K562 (cell line): ENCODE measurements at regions not wholly inside any gene's neighbourhood (a gene's known extent, or its start where the extent isn't known, plus 50 kb on each side); places are given as distances from the start of the nearest gene placed in this dataset.

ENCODE experiments used
- ATAC-seq: fragments of 200-7000 bp; cut with Tn5 transposase; 3 replicates; pipeline ENCODE4 v1.9.1; 2020; ENCODE audit warnings: moderate library complexity
- BruUV-seq: library from RNA; stranded (reverse); fragments of 400-500 nt; replicated peaks from 2 replicates; lab custom pipeline; 2021; lab: Mats Ljungman, UMichigan
- CTCF ChIA-PET: fragments of 300-600 bp; formaldehyde crosslinking; extraction: SDS; loops from one replicate; lab custom pipeline; 2021; ENCODE audit warnings: low intra/inter-chr PET ratio; lab: Yijun Ruan, JAX
- POLR2A ChIA-PET: fragments of 300-600, 350-650 bp; sonication (Branson Sonifier 250); formaldehyde crosslinking; extraction: SDS; loops from one replicate; lab custom pipeline; 2021; ENCODE audit warnings: antibody characterized with exemption, inconsistent platforms; lab: Yijun Ruan, JAX
- DNase-seq, 4 experiments: peaks; one replicate each; pipeline versions ENCODE4 v3.0.0 to v3.0.0-alpha.2; 2011 to 2018; ENCODE audit warnings: low spot score in 3 of 4, mixed read lengths in 3 of 4; ENCODE audit errors: extremely low read depth in 1 of 4
- FAIRE-seq: peaks from 2 replicates; lab custom pipeline; 2011; peaks lifted over from hg19 to GRCh38; lab: Jason Lieb, UNC
- H2AFZ ChIP-seq: 2 replicates; pipeline ENCODE4 v1.6.0; 2011; ENCODE audit warnings: low read depth, low read length, control low read depth, inconsistent platforms
- H3K27ac ChIP-seq: fragments of 200-600 bp; 3 replicates; pipeline ENCODE4 v1.8.0; 2011; ENCODE audit warnings: low read depth, mild to moderate bottlenecking, control low read depth, inconsistent platforms, low read length, moderate library complexity, mixed read lengths; ENCODE audit errors: extremely low read depth
- H3K27me3 ChIP-seq, 2 experiments: fragments of 300-600 bp in 1 of 2; 2 replicates in 1 of 2; 3 replicates in 1 of 2; pipeline versions ENCODE4 v1.6.0 to v1.8.0; 2011; ENCODE audit warnings: inconsistent platforms in 2 of 2, low read length in 2 of 2, mild to moderate bottlenecking in 1 of 2, mixed read lengths in 1 of 2, moderate library complexity in 1 of 2; ENCODE audit not compliant: control insufficient read depth in 2 of 2, insufficient read depth in 2 of 2
- H3K36me3 ChIP-seq: fragments of 300-600 bp; 3 replicates; pipeline ENCODE4 v1.8.0; 2011; ENCODE audit warnings: mild to moderate bottlenecking, low read length, inconsistent platforms; ENCODE audit not compliant: control insufficient read depth, insufficient read depth
- H3K4me1 ChIP-seq, 2 experiments: fragments of 200-600 bp in 1 of 2; replicated peaks in 1 of 2; 2 replicates in 1 of 2; 3 replicates in 1 of 2; pipeline versions ENCODE4 v1.5.1 to v1.8.0; 2011; ENCODE audit warnings: inconsistent platforms in 2 of 2, low read length in 2 of 2, mild to moderate bottlenecking in 1 of 2, mixed read lengths in 1 of 2, moderate library complexity in 1 of 2; ENCODE audit not compliant: control insufficient read depth in 2 of 2, insufficient read depth in 2 of 2
- H3K4me2 ChIP-seq: 2 replicates; pipeline ENCODE4 v1.6.1; 2011; ENCODE audit warnings: low read length, control low read depth, inconsistent platforms, mixed read lengths; ENCODE audit not compliant: insufficient read depth
- H3K4me3 ChIP-seq: fragments of 200-600 bp; sonication (generic), shearing (Covaris generic); 2 replicates; pipeline ENCODE4 v1.5.1; 2016; ENCODE audit warnings: control low read depth, inconsistent platforms
- H3K79me2 ChIP-seq: fragments of 200-600 bp; 3 replicates; pipeline ENCODE4 v1.8.0; 2011; ENCODE audit warnings: low read length, inconsistent platforms; ENCODE audit not compliant: control insufficient read depth, insufficient read depth
- H3K9ac ChIP-seq, 2 experiments: 2 replicates each; pipeline versions ENCODE4 v1.6.0 to v1.6.1; 2011; ENCODE audit warnings: low read depth in 2 of 2, low read length in 2 of 2, control low read depth in 1 of 2, inconsistent platforms in 1 of 2, mild to moderate bottlenecking in 1 of 2, mixed read lengths in 1 of 2; ENCODE audit not compliant: insufficient read depth in 1 of 2
- H3K9me1 ChIP-seq: one replicate; pipeline ENCODE4 v1.6.0; 2011; ENCODE audit warnings: inconsistent platforms, mild to moderate bottlenecking, low read length, moderate library complexity; ENCODE audit not compliant: control insufficient read depth, insufficient read depth
- H3K9me3 ChIP-seq: replicated peaks from 2 replicates; pipeline ENCODE4 v1.5.1; 2011; ENCODE audit warnings: low read depth, low read length, inconsistent platforms; ENCODE audit not compliant: control insufficient read depth, insufficient read depth
- H4K20me1 ChIP-seq: replicated peaks from 2 replicates; pipeline ENCODE4 v1.6.1; 2011; ENCODE audit warnings: low read length, inconsistent platforms, mixed read lengths; ENCODE audit not compliant: control insufficient read depth, insufficient read depth
- GATA2 ChIP-seq: sonication (generic); formaldehyde crosslinking; IDR thresholded peaks from 2 replicates; pipeline ENCODE4 v1.4.0; 2020; ENCODE audit warnings: mild to moderate bottlenecking, missing genetic modification reagents
- L3MBTL2 ChIP-seq: fragments of 450-650 bp; IDR thresholded peaks from 2 replicates; pipeline ENCODE4 v1.6.1; 2016; ENCODE audit warnings: mild to moderate bottlenecking, moderate library complexity
- NFE2L1 ChIP-seq: fragments of 450-650 bp; IDR thresholded peaks from 2 replicates; pipeline ENCODE4 v1.6.1; 2016; ENCODE audit warnings: missing genetic modification characterization, low read depth, mild to moderate bottlenecking, missing compliant biosample characterization, moderate library complexity, borderline replicate concordance
- NONO ChIP-seq, 2 experiments: fragments of 200-400 bp in 1 of 2; fragments of 450-650 bp in 1 of 2; formaldehyde crosslinking in 1 of 2; IDR thresholded peaks; 2 replicates each; pipeline ENCODE4 v1.6.1; 2017; ENCODE audit warnings: low read depth in 2 of 2, mild to moderate bottlenecking in 2 of 2, moderate library complexity in 2 of 2, low read length in 1 of 2
- PHB2 ChIP-seq: fragments of 450-650 bp; IDR thresholded peaks from 2 replicates; pipeline ENCODE4 v1.6.1; 2017; ENCODE audit warnings: low read depth
- SNIP1 ChIP-seq: fragments of 450-650 bp; IDR thresholded peaks from 2 replicates; pipeline ENCODE4 v1.7.1; 2017; ENCODE audit warnings: low read depth, mild to moderate bottlenecking
- TOE1 ChIP-seq, 2 experiments: fragments of 450-650 bp in 1 of 2; sonication (generic) in 1 of 2; formaldehyde crosslinking in 1 of 2; IDR thresholded peaks; 2 replicates each; pipeline versions ENCODE4 v1.7.1 to v1.8.0; 2016 to 2022; ENCODE audit warnings: borderline replicate concordance in 2 of 2, mild to moderate bottlenecking in 2 of 2, antibody characterized with exemption in 1 of 2, inconsistent platforms in 1 of 2, low read depth in 1 of 2, missing genetic modification reagents in 1 of 2, moderate library complexity in 1 of 2
- ZNF217 ChIP-seq: sonication (generic); formaldehyde crosslinking; IDR thresholded peaks from 2 replicates; pipeline ENCODE4 v1.8.0; 2022; ENCODE audit warnings: mild to moderate bottlenecking, missing genetic modification reagents
- ZNF23 ChIP-seq: fragments of 250-450 bp; sonication (Bioruptor Pico); IDR thresholded peaks from 2 replicates; pipeline ENCODE4 v1.4.0; 2020; ENCODE audit warnings: mild to moderate bottlenecking
- ZNF431 ChIP-seq: sonication (generic); formaldehyde crosslinking; IDR thresholded peaks from 2 replicates; pipeline ENCODE4 v1.8.0; 2022; ENCODE audit warnings: mild to moderate bottlenecking, missing genetic modification reagents
- WGBS: fragments of 100-300 bp; shearing (Covaris generic); methylation state at CpG from one replicate; pipeline ENCODE4 v1.1.6; 2016; ENCODE audit warnings: low coverage, mixed read lengths; ENCODE audit not compliant: insufficient coverage; ENCODE audit errors: missing lambda C conversion rate; 5-methylcytosine and 5-hydroxymethylcytosine counted together
- in situ Hi-C: fragments of 300-500 bp; cut with MboI; formaldehyde crosslinking; loops from 4 replicates; pipeline ENCODE4 v1.15.0; 2018; ENCODE audit warnings: inconsistent platforms, mixed read lengths
- intact Hi-C: fragments of 100-400 bp; cut with micrococcal nuclease; formaldehyde crosslinking; loops from 2 replicates; pipeline ENCODE4 v1.14.2; 2022
- TF ChIP-seq, protein P1 (sequence below): fragments of 450-650 bp; formaldehyde crosslinking; IDR thresholded peaks from 2 replicates; pipeline ENCODE4 v1.4.0; 2020; ENCODE audit warnings: mild to moderate bottlenecking, mixed read lengths

DNA sequence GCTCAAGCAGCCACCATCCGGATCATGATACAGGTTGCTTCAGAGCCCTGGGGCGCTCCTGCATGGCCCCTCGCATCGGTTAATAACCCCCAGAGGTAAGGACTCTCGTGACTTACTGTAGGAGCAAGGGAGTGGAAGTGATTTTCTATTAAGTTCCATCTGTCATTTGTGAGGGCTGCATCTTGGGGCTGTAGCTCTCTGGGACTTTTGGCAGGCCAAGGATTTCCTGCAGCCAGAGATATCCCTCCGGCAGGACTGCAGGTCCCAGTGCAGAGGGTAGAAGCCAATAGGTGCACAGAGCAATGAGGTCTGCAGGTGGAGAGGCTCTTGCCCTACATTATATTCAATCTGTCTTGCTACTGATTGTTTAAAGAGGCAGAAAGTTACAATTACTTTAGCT, 356.8 kb upstream of the ADARB2 start:
- no peaks in the 10 kb centered on the region for H3K4me1 ChIP-seq
- H3K4me2 ChIP-seq = no peak overlapping the region
- H3K9me1 ChIP-seq = no peaks in the 10 kb centered on the region
- in situ Hi-C loops = no loop called here
- TF ChIP-seq ZNF431 (CRISPR knock-in tag) = no peak
- TF ChIP-seq TOE1 (IDR thresholded peaks at IDR 0.05; ENCODE audit: borderline replicate concordance) = no peak
- TF ChIP-seq TOE1 (CRISPR knock-in tag; IDR thresholded peaks at IDR 0.05; ENCODE audit: borderline replicate concordance, low read depth) = no peak
- no peak for TF ChIP-seq PHB2
- TF ChIP-seq GATA2 = no peak
- H3K4me3 ChIP-seq = no peak overlapping the region
- ATAC-seq (no peak), DNase-seq (no peak), FAIRE-seq (no peak)
- CTCF ChIA-PET = no interaction called here
- no peak overlapping the region for H2AFZ ChIP-seq
- H3K27ac ChIP-seq = no peak overlapping the region
- H3K36me3 ChIP-seq = no peaks in the 10 kb centered on the region
- H4K20me1 ChIP-seq = no peaks in the 10 kb centered on the region
- H3K27me3 ChIP-seq = no peaks in the 10 kb centered on the region
- BruUV-seq = no TSS peak
- intact Hi-C loops = no loop called here
- H3K9ac ChIP-seq = no peak overlapping the region
- POLR2A ChIA-PET = no interaction called here
- no peaks in the 10 kb centered on the region for H3K9me3 ChIP-seq
- no peaks in the 10 kb centered on the region for H3K79me2 ChIP-seq
- WGBS = 1% methylated on average over 6 of the region's 6 CpGs

- H3K4me3 ChIP-seq = no peak overlapping the region
- H3K4me1 ChIP-seq = no peaks in the 10 kb centered on the region
- no peak overlapping the region for H3K9ac ChIP-seq
- no peak overlapping the region for H3K27ac ChIP-seq
- H3K27me3 ChIP-seq = no peaks in the 10 kb centered on the region; a peak in 1 of 5 replicates
- in situ Hi-C loops (no loop called here), intact Hi-C loops (no loop called here)
- 3% methylated on average over 13 of the region's 16 CpGs for WGBS
- no peaks in the 10 kb centered on the region for H4K20me1 ChIP-seq
- POLR2A ChIA-PET = no interaction called here
- no peak for FAIRE-seq
- H3K79me2 ChIP-seq = no peaks in the 10 kb centered on the region
- H3K9me3 ChIP-seq = no peaks in the 10 kb centered on the region
- H2AFZ ChIP-seq = no peak overlapping the region
- H3K9me1 ChIP-seq = no peaks in the 10 kb centered on the region
- no peaks in the 10 kb centered on the region for H3K36me3 ChIP-seq
- TF ChIP-seq SNIP1 = no peak
- TF ChIP-seq, protein P1, sequence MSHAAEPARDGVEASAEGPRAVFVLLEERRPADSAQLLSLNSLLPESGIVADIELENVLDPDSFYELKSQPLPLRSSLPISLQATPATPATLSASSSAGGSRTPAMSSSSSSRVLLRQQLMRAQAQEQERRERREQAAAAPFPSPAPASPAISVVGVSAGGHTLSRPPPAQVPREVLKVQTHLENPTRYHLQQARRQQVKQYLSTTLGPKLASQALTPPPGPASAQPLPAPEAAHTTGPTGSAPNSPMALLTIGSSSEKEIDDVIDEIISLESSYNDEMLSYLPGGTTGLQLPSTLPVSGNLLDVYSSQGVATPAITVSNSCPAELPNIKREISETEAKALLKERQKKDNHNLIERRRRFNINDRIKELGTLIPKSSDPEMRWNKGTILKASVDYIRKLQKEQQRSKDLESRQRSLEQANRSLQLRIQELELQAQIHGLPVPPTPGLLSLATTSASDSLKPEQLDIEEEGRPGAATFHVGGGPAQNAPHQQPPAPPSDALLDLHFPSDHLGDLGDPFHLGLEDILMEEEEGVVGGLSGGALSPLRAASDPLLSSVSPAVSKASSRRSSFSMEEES (CRISPR knock-in tag) = no peak
- TF ChIP-seq ZNF217 (CRISPR knock-in tag) = no peak
- TF ChIP-seq NONO (IDR thresholded peaks at IDR 0.05; ENCODE audit: low read depth in 2 of 2, low read length in 1 of 2) = no peak
- TF ChIP-seq NFE2L1 = no peak
- TF ChIP-seq L3MBTL2 = no peak
- TF ChIP-seq ZNF23 = no peak
- TF ChIP-seq, all 486 proteins: peak for 0
- DNase-seq (no peak), ATAC-seq (no peak)
- no TSS peak for BruUV-seq
- no peak overlapping the region for H3K4me2 ChIP-seq
- CTCF ChIA-PET = interaction anchor here (0.6 kb wide), 1 partner anchor 107 kb away, joined by 3 read pairs; no protein-coding TSS in a partner anchor
Observed at GRCh38 chr10:2083591-2083990, 346.3 kb upstream of the ADARB2 start.
